Mucosa of descending colon (tissue), 3 donors: ENCODE measurements at regions not wholly inside any gene's neighbourhood (a gene's known extent, or its start where the extent isn't known, plus 50 kb on each side); places are given as distances from the start of the nearest gene placed in this dataset.

Experiments used
- ATAC-seq: fragments of 200-7000 bp; cut with Tn5 transposase; one replicate; pipeline ENCODE4 v1.9.1; 2020; ENCODE audit warnings: mild to moderate bottlenecking, moderate library complexity
- DNase-seq, 3 donors: peaks; one replicate each; pipeline ENCODE4 v3.0.0-alpha.2; 2020
- H3K36me3 ChIP-seq: fragments of 200-600 bp; one replicate; pipeline ENCODE4 v1.8.0; 2021; ENCODE audit warnings: low read depth, mild to moderate bottlenecking
- H3K4me1 ChIP-seq: fragments of 200-600 bp; one replicate; pipeline ENCODE4 v1.8.0; 2021; ENCODE audit warnings: low read depth, mild to moderate bottlenecking
- H3K4me3 ChIP-seq: fragments of 200-600 bp; one replicate; pipeline ENCODE4 v1.8.0; 2021; ENCODE audit warnings: mild to moderate bottlenecking
- H3K9me3 ChIP-seq: fragments of 200-600 bp; one replicate; pipeline ENCODE4 v1.8.0; 2021; ENCODE audit warnings: mild to moderate bottlenecking
- CTCF ChIP-seq: fragments of 200-600 bp; IDR thresholded peaks from one replicate; pipeline ENCODE4 v1.8.0; 2022; ENCODE audit warnings: antibody characterized with exemption, mild to moderate bottlenecking
- intact Hi-C, 2 donors: fragments of 100-400 bp; cut with DNase I in 1 of 2; cut with micrococcal nuclease in 1 of 2; formaldehyde crosslinking; loops; one replicate each; pipeline versions ENCODE4 v1.11.0 to v1.11.1; 2022; cut with DNase I, micrococcal nuclease
- donor health status: DM: no; HTN: no; CAD: no; lungs with moderate emphysema.
- donor health status: DM: no; HTN: no; CAD: no.
- donor health status: DM: no; HTN: yes; CAD: no.

DNA sequence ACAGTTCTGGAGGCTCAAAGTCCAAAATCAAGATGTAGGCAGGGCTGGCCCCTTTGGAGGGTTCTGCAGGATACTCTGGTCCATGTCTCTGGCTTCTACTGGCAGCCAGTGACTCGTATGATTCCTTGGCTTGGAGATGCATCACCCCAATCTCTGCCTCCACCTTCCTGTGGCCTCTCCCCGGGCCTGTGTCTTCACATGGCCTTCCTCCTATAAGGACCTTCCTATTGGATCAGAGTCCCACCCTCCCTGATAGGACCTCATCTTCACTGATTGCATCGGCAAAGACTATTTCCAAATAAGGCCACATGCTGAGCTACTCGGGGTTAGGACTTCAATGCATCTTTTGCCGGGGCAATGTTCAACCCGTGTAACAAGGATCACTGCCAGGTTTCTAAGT is 509.0 kb downstream of the CD83 start:
- no peak for DNase-seq
- H3K9me3 ChIP-seq, result no peaks in the 10 kb centered on the region
- intact Hi-C loops, result no loop called here
- peaks cover 4% of the 10 kb centered on the region for H3K4me1 ChIP-seq
- H3K36me3 ChIP-seq, result no peaks in the 10 kb centered on the region
- no peak for ATAC-seq
- H3K4me3 ChIP-seq, result no peak overlapping the region
- no peak for TF ChIP-seq CTCF

DNA sequence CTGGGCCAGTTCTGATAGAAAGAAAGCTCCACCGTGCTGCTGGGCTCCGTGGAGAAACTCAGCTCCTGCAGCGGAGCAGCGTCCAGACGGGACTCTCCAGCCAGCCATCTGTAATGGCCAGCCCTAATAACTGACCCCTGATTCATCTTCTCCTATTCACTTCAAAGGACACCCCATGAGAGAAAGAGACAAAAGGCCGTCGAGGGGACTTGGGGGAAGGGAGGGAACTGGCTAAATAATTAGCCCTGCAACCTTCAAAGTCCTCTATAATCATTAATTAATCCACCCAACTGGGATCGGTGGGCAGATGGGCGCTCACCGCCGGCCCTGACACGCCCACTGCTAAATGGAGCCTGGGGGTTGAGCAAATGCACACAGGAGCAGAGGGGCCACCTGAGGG is 512.4 kb downstream of the CD83 start:
- Histone ChIP-seq H3K36me3 (no peaks in the 10 kb centered on the region), H3K4me1 (no peaks in the 10 kb centered on the region), H3K9me3 (no peaks in the 10 kb centered on the region), H3K4me3 (no peak overlapping the region)
- ATAC-seq (no peak), DNase-seq (no peak)
- no peak for TF ChIP-seq CTCF
- intact Hi-C loops, result no loop called here

DNA sequence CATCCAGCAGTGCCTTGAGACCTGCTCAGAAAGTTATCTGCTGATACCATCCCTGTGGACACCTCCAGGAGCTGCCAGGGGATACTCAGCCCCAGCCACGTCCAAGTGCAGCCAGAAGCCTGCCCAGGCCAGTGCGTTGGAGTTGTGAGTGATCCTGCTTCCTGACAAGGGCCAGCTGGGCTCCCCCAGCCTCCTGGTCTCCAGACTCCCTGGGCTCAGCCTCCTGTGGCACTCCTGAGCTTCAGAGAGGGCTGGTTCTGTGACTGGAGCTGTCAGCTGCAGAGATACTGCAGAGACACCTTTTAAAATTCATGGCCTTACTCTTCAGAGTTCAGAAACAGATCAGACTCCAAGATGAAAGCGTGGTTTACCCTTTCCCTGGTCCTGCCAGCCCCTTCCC is 515.9 kb downstream of the CD83 start:
- ATAC-seq, result no peak
- H3K36me3 ChIP-seq, result no peaks in the 10 kb centered on the region
- no peak overlapping the region for H3K4me3 ChIP-seq
- DNase-seq, result no peak
- TF ChIP-seq CTCF, result no peak
- no peaks in the 10 kb centered on the region for H3K9me3 ChIP-seq
- intact Hi-C loops, result no loop called here
- H3K4me1 ChIP-seq, result no peaks in the 10 kb centered on the region

- TF ChIP-seq CTCF, result no peak
- intact Hi-C loops, result no loop called here
- DNase-seq (no peak), ATAC-seq (peak; percentile 6)
- no peaks in the 10 kb centered on the region for H3K36me3 ChIP-seq
- H3K4me1 ChIP-seq, result peaks cover 5% of the 10 kb centered on the region
- H3K4me3 ChIP-seq, result no peak overlapping the region
- H3K9me3 ChIP-seq, result no peaks in the 10 kb centered on the region
These were observed 516.5 kb downstream of the CD83 start for GRCh38 chr6:14634072-14634471.

GRCh38 chr6:14635195-14635594 is 517.6 kb downstream of the CD83 start:
- DNase-seq (peak in 2 of 3 donors; percentile 31 to 63), ATAC-seq (peak; percentile 65)
- no peaks in the 10 kb centered on the region for H3K9me3 ChIP-seq
- no peak for TF ChIP-seq CTCF
- peaks cover 8% of the 10 kb centered on the region for H3K4me1 ChIP-seq
- H3K36me3 ChIP-seq, result no peaks in the 10 kb centered on the region
- H3K4me3 ChIP-seq, result no peak overlapping the region
- intact Hi-C loops, result no loop called here

GRCh38 chr6:14635934-14636591 is 518.5 kb downstream of the CD83 start:
- intact Hi-C loops, result no loop called here
- TF ChIP-seq CTCF, result no peak
- peaks cover 8% of the 10 kb centered on the region for H3K4me1 ChIP-seq
- no peaks in the 10 kb centered on the region for H3K36me3 ChIP-seq
- no peaks in the 10 kb centered on the region for H3K9me3 ChIP-seq
- ATAC-seq (peak; percentile 62), DNase-seq (no peak)
- H3K4me3 ChIP-seq, result no peak overlapping the region
